ENCODE measurements at regions not wholly inside any gene's neighbourhood (a gene's known extent, or its start where the extent isn't known, plus 50 kb on each side); places are given as distances from the start of the nearest gene placed in this dataset.
"Not testable (repeated sequence)": the region's sequence is repeated elsewhere in the genome, so short reads cannot be mapped to it uniquely, and the experiment has no call there.

DNA sequence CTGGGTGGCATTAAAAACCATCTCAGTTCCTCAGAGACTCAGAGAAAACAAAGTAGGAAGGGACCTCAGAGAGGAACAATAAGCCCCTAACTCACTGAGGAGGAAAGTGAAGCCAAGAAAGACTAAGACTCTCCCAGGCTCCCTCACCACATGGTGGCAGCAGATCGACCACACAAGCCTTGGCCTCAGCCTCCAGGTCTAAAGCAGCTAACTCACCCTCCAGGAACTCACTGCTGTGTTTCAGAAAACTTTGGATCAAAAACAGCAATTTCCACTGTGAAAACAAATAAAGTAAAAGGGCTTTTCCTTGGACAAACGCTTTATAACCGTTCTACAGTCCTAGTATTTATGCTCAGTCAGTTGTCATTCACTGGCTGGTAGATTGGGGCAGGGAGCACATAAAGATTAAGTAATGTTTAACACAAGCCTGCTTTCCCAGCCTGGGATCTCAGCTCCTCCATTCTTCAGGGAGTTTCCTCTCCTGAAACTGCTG lies 137.4 kb downstream of the PPIAL4G start:
- not testable (repeated sequence) for H3K27ac Mint-ChIP-seq (ENCODE audit: low read depth); DNase-seq (ENCODE audit: low spot score in 2 of 2); ATAC-seq (replicated peaks; ENCODE audit: extremely low read depth, poor library complexity, severe bottlenecking)

DNA sequence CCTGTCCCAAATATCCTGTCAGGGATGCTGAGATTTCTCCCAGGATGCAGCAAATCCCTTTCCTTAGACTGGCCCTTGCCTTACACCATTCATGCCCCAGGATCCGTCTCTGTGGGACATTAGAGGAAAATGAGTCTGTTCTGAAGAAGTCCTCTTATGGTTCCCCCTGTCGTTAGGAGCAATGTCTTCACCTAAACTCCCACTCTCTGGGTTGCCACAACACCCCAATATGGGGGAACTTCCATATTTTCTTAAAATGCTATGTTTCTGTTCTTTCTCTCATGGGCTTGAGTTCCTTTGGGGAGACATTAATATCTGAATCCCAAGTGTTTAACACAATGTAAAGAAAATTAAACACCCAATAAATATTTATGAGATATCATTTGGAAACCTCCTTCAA lies 138.5 kb downstream of the PPIAL4G start:
- not testable (repeated sequence) for ATAC-seq (replicated peaks; ENCODE audit: extremely low read depth, poor library complexity, severe bottlenecking); H3K27ac Mint-ChIP-seq (ENCODE audit: low read depth); H3K36me3 Mint-ChIP-seq (ENCODE audit: insufficient read depth); H3K4me1 Mint-ChIP-seq; H3K9me3 Mint-ChIP-seq; H3K4me3 Mint-ChIP-seq; DNase-seq (ENCODE audit: low spot score in 2 of 2)
- H3K27me3 Mint-ChIP-seq = peaks cover 46% of the 10 kb centered on the region

More for the DNA sequence above, 137.4 kb downstream of the PPIAL4G start:
- H3K4me3 Mint-ChIP-seq; H3K9me3 Mint-ChIP-seq; H3K36me3 Mint-ChIP-seq (ENCODE audit: insufficient read depth); H3K4me1 Mint-ChIP-seq: not testable (repeated sequence)
- peaks cover 57% of the 10 kb centered on the region for H3K27me3 Mint-ChIP-seq

DNA sequence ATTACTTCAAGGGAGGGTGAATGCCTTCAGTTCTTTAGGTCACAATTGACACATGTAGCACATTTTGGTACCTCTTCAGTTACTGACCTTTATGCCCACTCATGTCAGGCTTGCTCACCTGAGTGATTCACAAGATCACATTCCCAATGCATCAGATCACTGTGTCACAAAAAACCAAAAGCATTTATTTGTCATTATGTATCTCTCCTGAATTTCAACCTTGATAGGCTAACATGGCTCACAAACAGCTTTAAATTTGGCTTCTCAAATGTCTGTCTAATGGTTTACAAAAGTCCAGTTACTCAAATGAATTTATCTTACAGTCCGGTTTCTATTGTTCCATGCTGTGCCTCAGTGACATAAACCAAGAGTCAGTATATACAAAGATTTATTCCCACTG lies 141.4 kb downstream of the PPIAL4G start:
- peaks cover 25% of the 10 kb centered on the region for H3K27me3 Mint-ChIP-seq
- not testable (repeated sequence) for H3K9me3 Mint-ChIP-seq; ATAC-seq (replicated peaks; ENCODE audit: extremely low read depth, poor library complexity, severe bottlenecking); H3K4me3 Mint-ChIP-seq; H3K4me1 Mint-ChIP-seq; H3K36me3 Mint-ChIP-seq (ENCODE audit: insufficient read depth); H3K27ac Mint-ChIP-seq (ENCODE audit: low read depth); DNase-seq (ENCODE audit: low spot score in 2 of 2)

DNA sequence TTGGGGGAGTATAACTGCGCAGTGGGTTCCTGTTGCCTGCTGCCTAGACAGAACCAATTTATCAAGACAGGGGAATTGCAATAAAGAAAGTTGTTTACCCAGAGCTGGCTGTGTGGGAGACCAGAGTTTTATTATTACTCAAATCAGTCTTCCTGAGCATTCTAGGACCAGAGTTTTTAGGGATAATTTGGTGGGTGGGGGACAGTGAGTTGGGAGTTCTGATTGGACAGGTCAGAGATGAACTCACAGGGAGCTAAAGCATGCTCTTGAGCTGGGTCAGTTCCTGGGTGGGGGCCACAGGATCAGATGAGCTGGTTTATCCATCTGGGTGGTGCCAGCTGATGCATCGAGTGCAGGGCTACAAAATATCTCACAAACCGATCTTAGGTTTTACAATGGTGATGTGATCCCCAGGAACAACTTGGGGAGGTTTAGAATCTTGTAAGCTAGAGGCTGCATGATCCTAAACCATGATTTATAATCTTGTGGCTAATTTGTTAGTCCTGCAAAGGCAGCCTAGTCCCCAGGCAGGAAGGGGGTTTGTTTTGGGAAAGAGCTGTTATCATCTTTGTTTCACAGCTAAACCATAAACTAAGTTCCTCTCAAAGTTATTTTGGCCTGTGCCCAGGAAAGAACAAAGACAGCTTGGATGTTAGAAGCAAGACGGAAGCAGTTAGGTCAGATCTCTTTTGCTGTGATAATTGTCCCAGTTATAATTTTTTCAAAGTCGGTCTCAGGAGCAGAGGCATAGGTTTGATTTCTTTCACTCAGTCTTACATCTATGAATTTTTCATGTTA lies 146.8 kb downstream of the PPIAL4G start:
- DNase-seq (ENCODE audit: low spot score in 2 of 2); ATAC-seq (replicated peaks; ENCODE audit: extremely low read depth, poor library complexity, severe bottlenecking); H3K27me3 Mint-ChIP-seq; H3K27ac Mint-ChIP-seq (ENCODE audit: low read depth); H3K9me3 Mint-ChIP-seq: not testable (repeated sequence)
- Mint-ChIP-seq H3K36me3 (ENCODE audit: insufficient read depth) (peaks cover 10% of the 10 kb centered on the region), H3K4me1 (peaks cover 37% of the 10 kb centered on the region), H3K4me3 (peak overlapping the region; percentile 88)

DNA sequence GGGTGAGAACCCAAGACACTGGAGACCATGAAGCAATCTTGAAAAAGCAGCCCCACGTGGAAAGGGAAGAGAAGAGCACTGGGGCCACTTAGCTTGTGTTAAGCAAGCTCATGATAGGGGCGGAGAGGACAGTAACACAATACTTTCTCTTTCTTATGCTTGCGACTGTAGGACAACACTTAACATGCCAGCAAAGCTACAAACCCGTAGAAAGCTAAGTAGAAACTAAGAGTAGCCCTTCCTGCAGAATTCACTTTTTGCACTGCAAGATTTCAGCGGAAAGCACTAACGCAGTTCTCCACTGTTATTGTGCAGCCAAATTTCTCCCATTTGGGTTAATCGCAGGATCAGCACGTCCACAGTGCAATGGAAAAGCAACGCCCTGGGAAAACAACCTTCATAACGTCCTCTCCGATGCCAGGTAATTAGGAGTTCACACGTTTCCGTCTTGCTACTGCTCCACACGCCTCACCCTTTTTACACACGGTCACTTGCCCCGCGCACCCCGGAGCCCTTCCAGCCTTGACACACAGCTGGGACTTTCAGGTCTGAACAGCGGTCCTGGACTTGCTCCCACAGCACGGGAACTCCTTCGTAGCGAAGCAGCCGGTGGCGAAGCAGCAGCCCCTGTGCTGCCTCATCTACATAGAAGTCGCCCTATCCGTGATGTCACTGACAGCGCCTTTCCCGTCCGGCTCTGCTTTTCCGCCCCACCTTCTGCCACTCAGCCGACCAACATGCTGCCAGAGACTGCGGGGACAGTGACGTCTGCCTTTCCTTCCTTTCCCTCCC lies 148.6 kb downstream of the PPIAL4G start:
- ATAC-seq (replicated peaks; ENCODE audit: extremely low read depth, poor library complexity, severe bottlenecking) = peak; percentile 84
- Mint-ChIP-seq H3K9me3 (no peaks in the 10 kb centered on the region), H3K4me1 (peaks cover 37% of the 10 kb centered on the region), H3K4me3 (peak overlapping the region; percentile 88), H3K27ac (ENCODE audit: low read depth) (peak overlapping the region; percentile 99), H3K27me3 (peaks cover 15% of the 10 kb centered on the region), H3K36me3 (ENCODE audit: insufficient read depth) (peaks cover 10% of the 10 kb centered on the region)
- peak; percentile 52 to 62 for DNase-seq (ENCODE audit: low spot score in 2 of 2)

DNA sequence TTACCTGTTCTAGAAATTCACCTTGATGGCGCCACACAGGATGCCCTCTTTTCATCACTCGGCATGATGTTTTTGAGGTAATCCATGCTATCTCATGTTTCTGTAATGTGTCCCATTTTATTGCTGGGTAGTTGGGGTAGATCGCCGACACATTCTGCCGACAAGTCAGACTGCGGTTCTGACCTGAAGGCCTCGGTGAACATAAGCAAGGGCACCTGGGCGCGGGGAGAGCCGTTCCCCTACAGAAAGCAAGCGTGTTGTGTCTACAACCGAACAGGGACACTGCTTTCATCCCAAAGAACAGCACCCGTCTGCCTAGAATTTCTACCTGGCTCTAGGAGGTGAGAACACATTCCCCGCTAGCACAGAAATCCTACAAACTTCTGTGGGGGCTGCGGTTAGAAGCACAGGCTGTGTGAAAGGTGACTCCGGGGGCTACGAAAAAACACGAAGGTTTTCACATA lies 149.2 kb downstream of the PPIAL4G start:
- Mint-ChIP-seq H3K27ac (ENCODE audit: low read depth) (peak overlapping the region; percentile 99), H3K36me3 (ENCODE audit: insufficient read depth) (peaks cover 10% of the 10 kb centered on the region), H3K9me3 (no peaks in the 10 kb centered on the region), H3K4me3 (peak overlapping the region; percentile 88), H3K4me1 (peaks cover 37% of the 10 kb centered on the region), H3K27me3 (peaks cover 19% of the 10 kb centered on the region)
- no peak for ATAC-seq (replicated peaks; ENCODE audit: extremely low read depth, poor library complexity, severe bottlenecking)
- DNase-seq (ENCODE audit: low spot score in 2 of 2) = no peak

DNA sequence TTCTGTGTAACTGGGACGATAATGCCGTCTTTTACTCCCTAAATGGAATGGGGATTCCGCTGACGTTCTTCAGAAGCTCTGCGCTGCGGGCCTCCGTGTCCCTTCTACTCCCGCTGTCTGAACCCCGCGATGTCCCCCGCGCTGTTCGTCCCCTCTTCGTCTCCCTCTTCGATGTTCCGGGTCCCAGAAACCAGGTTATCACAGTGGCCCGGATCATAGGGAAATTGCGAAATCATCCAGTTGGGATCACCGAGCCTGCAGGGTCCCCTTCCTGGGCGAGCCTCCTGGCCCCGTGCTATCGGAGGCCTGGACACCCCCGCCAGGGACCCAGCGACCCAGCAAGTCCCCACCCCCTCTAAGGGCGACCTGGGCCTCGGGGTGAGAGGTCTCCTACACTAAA lies 154.2 kb downstream of the PPIAL4G start:
- DNase-seq (ENCODE audit: low spot score in 2 of 2) = no peak
- Mint-ChIP-seq H3K27ac (ENCODE audit: low read depth) (no peak overlapping the region), H3K9me3 (no peaks in the 10 kb centered on the region), H3K27me3 (peaks cover 14% of the 10 kb centered on the region), H3K4me1 (peaks cover 6% of the 10 kb centered on the region), H3K36me3 (ENCODE audit: insufficient read depth) (no peaks in the 10 kb centered on the region), H3K4me3 (no peak overlapping the region)
- ATAC-seq (replicated peaks; ENCODE audit: extremely low read depth, poor library complexity, severe bottlenecking) = no peak

DNA sequence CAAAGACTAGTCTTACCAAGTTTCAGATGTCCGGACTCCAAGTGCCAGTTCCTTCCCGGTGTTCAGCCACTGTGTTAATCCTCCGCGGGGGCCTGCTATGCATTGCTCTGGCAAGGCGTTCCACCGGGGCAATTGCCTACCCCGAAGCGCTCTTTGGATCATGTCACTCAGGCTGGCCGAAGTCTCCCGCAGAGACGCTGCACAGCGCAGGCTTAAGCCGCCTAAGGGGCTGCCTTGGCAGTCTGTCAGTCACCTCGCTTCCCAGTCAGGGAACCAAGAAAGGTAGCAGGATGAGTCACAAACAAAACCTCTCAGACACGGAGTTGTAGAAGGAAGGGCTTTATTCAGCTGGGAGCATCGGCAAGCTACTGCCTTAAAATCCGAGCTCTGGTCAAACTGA lies 158.1 kb downstream of the PPIAL4G start:
- not testable (repeated sequence) for H3K9me3 Mint-ChIP-seq; H3K36me3 Mint-ChIP-seq (ENCODE audit: insufficient read depth); DNase-seq (ENCODE audit: low spot score in 2 of 2); H3K4me3 Mint-ChIP-seq; H3K27ac Mint-ChIP-seq (ENCODE audit: low read depth); ATAC-seq (replicated peaks; ENCODE audit: extremely low read depth, poor library complexity, severe bottlenecking)
- Mint-ChIP-seq H3K4me1 (peaks cover 14% of the 10 kb centered on the region), H3K27me3 (peaks cover 13% of the 10 kb centered on the region)

DNA sequence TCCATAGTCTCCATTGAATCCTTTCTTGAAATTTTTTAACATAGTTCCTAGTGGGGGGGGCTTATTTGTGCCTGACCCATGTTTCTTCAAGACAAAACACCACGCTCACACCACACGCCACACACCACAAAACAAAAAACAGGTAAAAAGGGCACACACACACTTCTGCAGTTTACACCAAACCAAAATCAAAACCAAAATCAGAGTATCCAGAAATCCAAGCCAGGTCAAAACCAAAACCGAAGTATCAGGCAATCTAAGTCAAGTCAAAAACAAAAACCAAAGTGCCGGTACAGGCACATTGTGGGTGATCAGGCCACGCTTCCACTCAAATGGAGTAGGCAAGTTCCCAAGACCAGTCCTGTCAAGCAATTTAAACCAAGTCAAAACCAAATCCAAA lies 158.6 kb downstream of the PPIAL4G start:
- DNase-seq (ENCODE audit: low spot score in 2 of 2); H3K4me3 Mint-ChIP-seq: not testable (repeated sequence)

DNA sequence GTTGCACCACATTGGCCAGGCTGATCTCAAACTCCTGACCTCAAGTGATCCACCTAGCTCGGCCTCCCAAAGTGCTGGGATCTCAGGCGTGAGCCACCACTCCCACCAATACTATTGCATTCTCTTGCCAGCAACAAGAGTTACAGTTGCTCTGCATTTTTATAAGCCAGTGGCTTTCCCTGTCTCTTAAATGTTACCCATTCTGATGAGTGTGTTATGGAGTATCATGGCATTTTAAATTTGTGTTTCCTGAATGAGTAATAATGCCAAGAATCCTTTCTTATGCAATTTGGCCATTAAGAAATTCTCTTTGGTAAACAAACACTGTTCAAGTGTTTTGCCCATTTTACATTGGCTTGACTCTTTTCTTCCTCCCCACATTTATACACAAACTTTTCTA lies 163.0 kb downstream of the PPIAL4G start:
- not testable (repeated sequence) for H3K36me3 Mint-ChIP-seq (ENCODE audit: insufficient read depth); ATAC-seq (replicated peaks; ENCODE audit: extremely low read depth, poor library complexity, severe bottlenecking); H3K4me3 Mint-ChIP-seq; DNase-seq (ENCODE audit: low spot score in 2 of 2); H3K27me3 Mint-ChIP-seq; H3K9me3 Mint-ChIP-seq; H3K27ac Mint-ChIP-seq (ENCODE audit: low read depth)
- H3K4me1 Mint-ChIP-seq = peaks cover 35% of the 10 kb centered on the region

More for the DNA sequence above, 158.6 kb downstream of the PPIAL4G start:
- not testable (repeated sequence) for H3K27me3 Mint-ChIP-seq; ATAC-seq (replicated peaks; ENCODE audit: extremely low read depth, poor library complexity, severe bottlenecking); H3K9me3 Mint-ChIP-seq; H3K36me3 Mint-ChIP-seq (ENCODE audit: insufficient read depth); H3K27ac Mint-ChIP-seq (ENCODE audit: low read depth)
- H3K4me1 Mint-ChIP-seq = peaks cover 16% of the 10 kb centered on the region

DNA sequence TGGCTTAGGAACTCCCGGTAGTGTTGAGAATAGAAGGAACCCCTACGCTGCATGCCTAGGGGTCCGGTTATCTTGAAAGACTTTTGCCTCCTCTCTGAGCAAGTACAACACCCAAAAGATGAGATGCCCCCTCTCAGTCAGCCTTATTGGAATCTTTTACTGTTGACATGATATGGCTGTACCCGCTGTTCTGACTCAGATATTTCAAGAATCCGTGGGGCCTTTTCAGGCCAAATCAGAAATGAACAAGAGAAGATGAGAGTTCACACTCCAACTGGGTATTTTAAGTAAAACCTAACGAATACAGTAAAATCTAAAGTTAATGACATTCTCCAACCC lies 164.2 kb downstream of the PPIAL4G start:
- H3K4me1 Mint-ChIP-seq = peaks cover 35% of the 10 kb centered on the region
- H3K27me3 Mint-ChIP-seq = no peaks in the 10 kb centered on the region
- DNase-seq (ENCODE audit: low spot score in 2 of 2) (no peak), ATAC-seq (replicated peaks; ENCODE audit: extremely low read depth, poor library complexity, severe bottlenecking) (peak; percentile 22)
- peak overlapping the region; percentile 84 for H3K4me3 Mint-ChIP-seq
- no peaks in the 10 kb centered on the region for H3K9me3 Mint-ChIP-seq
- peak overlapping the region; percentile 53 for H3K27ac Mint-ChIP-seq (ENCODE audit: low read depth)
- H3K36me3 Mint-ChIP-seq (ENCODE audit: insufficient read depth) = peaks cover 6% of the 10 kb centered on the region

DNA sequence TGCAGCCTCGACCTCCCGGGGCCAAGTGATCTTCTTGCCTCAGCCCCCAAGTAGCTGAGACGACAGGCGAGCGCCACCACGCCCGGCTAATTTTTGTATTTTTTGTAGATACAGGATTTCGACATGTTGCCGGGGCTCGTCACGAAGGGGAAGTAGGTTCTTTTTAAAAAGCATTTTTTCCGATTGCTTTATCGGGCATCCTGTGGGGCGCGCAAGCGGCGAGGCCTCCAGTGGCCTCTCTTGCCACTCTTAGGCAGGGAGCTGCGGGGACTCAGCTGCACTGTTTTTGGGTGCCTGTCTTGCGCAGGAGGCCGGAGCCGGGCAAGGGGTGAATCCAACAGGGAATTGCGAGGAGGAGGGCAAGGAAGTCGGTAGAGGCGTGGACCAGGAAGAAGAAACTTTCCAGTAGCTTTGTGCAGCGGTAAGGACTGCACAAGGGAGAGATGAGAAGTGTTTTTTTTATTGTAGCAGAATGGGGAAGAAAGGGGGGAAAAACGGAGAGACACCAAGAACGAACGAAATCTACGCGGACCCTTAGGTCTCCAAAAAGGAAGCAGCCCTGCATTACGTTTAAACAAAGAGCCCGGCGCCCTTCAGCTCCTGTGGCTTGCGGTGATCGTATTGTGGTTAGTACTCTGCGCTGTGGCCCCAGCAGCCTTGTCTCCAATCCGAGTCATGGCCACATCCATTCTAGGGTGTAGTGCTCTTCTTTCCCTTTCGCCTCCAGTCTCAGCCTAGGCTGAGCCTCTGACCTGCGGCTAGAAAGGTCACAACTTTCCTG lies 164.8 kb downstream of the PPIAL4G start:
- peaks cover 6% of the 10 kb centered on the region for H3K36me3 Mint-ChIP-seq (ENCODE audit: insufficient read depth)
- DNase-seq (ENCODE audit: low spot score in 2 of 2) (peak; percentile 34 to 42), ATAC-seq (replicated peaks; ENCODE audit: extremely low read depth, poor library complexity, severe bottlenecking) (peak; percentile 90)
- H3K27me3 Mint-ChIP-seq = peaks cover 3% of the 10 kb centered on the region
- H3K4me3 Mint-ChIP-seq = peak overlapping the region; percentile 84
- H3K9me3 Mint-ChIP-seq = no peaks in the 10 kb centered on the region
- peak overlapping the region; percentile 53 for H3K27ac Mint-ChIP-seq (ENCODE audit: low read depth)
- peaks cover 35% of the 10 kb centered on the region for H3K4me1 Mint-ChIP-seq

Data from central memory CD8-positive, alpha-beta T cell (primary cell).